ENCODE measurements at regions not wholly inside any gene's neighbourhood (a gene's known extent, or its start where the extent isn't known, plus 50 kb on each side); places are given as distances from the start of the nearest gene placed in this dataset.
A peak's percentile ranks its signal among the peaks of the same experiment; 100 is the strongest.
"Not testable (repeated sequence)": the region's sequence is repeated elsewhere in the genome, so short reads cannot be mapped to it uniquely, and the experiment has no call there.

- DNase-seq, result no peak
These were observed 132.9 kb upstream of the GRB10 start for GRCh38 chr7:50915621-50916020.

GRCh38 chr7:50914460-50914859 lies 131.8 kb upstream of the GRB10 start:
- no peak for DNase-seq

- no peak for DNase-seq
These were observed 126.1 kb upstream of the GRB10 start for GRCh38 chr7:50908628-50909290.

- not testable (repeated sequence) for DNase-seq
These were observed 116.1 kb upstream of the GRB10 start for GRCh38 chr7:50898604-50899477.

- DNase-seq, result not testable (repeated sequence)
These were observed 104.4 kb upstream of the GRB10 start for GRCh38 chr7:50887061-50887460.

DNA sequence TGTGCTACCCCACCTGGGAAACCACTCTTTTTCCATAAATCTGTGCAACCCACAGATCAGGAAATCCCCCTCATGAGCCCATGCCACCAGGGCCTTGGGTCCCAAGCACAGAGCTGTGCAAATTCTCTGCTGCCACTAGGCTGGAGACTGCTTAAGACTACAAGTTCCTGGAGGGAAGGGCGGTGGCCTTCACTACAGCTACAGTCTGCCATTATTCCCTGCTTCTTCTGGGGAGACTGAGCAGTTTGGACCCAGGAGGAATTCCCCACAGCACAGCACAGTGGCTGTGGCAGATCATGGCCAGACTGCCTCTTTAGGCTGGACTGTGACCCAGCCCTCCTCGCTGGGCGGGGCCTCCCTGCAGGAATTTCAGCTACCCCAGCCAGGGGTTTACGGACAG lies 89.7 kb upstream of the GRB10 start:
- no peak for DNase-seq

DNA sequence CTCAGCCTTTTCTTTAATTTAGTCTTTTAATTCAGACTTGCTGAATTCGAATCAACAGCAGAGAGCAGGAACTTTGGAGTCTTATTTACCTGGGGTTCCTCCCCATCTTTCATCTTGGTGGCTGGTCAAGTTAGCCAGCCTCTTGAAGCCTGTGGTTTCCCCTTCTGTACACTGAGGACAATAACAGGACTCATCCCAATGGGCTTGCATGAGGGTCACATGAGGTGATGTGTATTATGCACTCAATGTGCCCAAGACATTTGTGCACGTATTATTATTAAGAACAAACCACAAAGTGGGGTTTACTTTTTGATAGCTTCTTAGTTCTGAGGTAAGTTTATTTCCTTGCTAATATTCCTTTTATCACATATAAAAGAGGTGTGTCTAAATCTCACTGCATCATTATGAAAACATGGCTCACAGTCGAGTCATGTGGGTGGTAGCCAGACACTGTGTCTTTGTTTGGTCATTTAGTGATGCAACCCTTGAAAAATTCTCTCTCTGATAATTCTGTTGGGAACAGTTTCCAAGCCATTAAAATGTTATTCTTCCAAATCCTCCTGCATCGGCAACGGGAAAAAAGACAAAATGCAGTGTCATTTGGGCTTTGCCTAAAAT lies 86.5 kb upstream of the GRB10 start:
- DNase-seq, result peak; percentile 44

GRCh38 chr7:50868426-50869100 lies 85.9 kb upstream of the GRB10 start:
- no peak for DNase-seq

- no peak for DNase-seq
These were observed 84.3 kb upstream of the GRB10 start for GRCh38 chr7:50867034-50867356.

DNA sequence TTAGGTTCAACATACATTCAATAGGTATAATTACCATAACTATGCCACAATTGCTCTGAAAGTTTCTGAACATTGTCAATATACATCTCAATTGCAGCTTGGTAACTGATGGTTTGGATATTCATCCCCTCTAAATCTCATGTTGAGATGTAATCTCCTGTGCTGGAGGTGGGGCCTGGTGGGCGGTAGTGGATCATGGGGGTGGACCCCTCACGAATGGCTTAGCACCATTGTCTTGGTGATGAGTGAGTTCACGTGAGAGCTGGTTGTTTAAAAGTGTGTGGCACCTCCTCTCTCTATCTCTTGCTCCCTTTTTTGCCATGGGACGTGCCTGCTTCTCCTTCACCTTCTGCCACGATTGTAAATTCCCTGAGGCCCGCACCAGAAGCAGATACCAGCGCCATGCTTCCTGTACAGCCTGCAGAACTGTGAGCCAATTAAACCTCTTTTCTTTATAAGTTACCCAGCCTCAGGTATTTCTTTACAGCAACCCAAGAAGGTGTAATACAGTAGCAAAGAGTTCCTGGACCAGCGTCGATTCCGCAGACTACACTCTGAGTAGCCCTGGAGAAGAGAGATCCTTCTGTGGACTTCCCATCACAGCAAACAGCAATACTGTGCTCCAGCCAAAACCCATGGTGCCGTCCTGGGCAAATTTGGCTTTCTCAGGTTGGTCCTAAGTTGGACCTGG lies 83.8 kb upstream of the GRB10 start:
- DNase-seq, result no peak

GRCh38 chr7:50865450-50865849 lies 82.8 kb upstream of the GRB10 start:
- no peak for DNase-seq

- DNase-seq, result no peak
These were observed 82.0 kb upstream of the GRB10 start for GRCh38 chr7:50864694-50865093.

GRCh38 chr7:50863053-50863452 lies 80.4 kb upstream of the GRB10 start:
- no peak for DNase-seq

DNA sequence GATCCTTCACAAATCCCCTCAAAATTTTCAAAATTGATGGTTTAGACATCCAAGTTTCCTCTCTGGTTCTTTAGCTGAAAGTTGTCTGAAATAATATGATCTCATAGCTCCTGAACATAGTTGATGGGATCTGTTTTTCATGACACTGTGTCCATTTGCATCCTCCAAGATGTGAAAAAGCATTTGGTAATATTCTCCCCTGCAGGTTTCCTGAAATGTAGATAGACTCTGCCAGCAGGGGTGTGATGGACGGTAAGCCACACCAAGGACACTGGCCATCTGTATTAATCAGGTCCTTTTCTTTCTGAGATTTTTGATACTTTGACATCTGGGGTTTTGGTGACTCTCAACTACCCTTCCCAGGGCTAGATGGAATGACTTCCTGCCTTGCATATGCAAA lies 79.6 kb upstream of the GRB10 start:
- no peak for DNase-seq

- DNase-seq, result no peak
These were observed 77.9 kb upstream of the GRB10 start for GRCh38 chr7:50860598-50860997.

DNA sequence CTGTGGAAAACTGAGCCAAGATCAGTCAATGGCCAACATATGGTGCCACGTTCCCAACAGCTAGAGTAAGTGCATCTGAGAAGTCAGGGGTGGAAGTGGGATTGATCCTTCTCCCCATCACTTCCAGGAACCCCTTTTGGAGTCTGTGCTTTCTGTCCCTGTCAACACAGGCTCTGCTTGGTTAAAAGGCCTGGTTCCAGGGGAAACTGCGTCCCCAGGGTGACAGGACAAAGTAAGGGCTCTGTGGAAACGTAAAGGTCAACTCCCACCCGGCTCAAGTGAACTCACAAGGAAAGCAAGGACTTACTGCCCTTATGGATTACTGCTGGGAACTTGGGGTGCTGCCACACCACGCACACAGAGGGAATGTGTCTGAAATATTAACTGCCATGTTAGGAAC lies 77.5 kb upstream of the GRB10 start:
- DNase-seq, result no peak

DNA sequence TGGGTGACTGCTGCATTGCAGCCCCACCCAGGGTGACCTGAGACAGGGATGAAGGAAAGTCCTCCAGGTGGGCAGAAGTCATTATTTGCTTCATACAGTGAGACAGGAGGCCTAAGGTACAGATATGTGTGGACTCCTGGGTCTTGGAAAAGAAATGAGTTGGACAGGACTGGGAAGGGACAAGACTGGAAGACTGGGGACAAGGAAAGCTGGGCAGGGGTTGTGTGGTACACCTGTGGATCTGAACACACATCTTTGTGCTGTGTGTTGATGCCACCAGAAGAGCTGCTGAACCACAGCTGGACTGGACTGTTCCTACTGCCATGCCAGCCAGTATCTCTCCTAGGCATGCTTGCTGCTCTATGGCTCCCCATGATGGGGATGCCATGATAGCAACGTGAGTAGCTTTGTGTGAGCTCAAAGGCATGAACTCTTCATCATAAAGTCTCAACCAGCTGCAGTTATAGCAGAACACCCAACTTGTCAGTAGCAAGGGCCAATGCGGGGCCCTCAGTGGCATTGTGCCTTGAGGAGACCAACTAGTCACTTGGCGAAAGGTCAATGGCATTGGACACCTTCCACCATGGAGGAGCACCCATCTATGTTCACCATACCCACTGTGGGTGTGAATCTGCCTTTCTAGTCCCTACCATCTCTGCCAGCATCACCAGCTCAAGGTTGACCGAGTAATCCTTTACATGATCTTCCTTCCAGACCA lies 76.0 kb upstream of the GRB10 start:
- DNase-seq, result no peak

- no peak for DNase-seq
These were observed 75.3 kb upstream of the GRB10 start for GRCh38 chr7:50857804-50858489.

DNA sequence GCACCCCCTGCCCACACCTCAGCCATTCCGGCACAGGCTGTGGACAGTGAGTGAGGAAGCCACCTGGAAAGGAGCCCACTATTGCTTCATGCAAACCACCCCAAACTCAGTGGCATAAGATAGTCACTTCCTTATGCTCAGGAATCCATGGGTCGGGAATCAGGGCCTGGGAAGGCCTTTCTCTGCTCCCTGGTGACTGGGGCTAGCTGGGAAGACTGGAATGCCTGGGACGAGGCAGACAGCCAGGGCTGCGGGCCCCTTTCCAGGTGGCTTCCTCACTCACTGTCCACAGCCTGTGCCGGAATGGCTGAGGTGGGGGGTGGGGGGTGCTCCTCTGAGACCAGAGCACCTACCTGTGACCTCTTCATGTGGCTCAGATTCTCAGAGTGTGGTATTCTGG lies 74.1 kb upstream of the GRB10 start:
- no peak for DNase-seq

DNA sequence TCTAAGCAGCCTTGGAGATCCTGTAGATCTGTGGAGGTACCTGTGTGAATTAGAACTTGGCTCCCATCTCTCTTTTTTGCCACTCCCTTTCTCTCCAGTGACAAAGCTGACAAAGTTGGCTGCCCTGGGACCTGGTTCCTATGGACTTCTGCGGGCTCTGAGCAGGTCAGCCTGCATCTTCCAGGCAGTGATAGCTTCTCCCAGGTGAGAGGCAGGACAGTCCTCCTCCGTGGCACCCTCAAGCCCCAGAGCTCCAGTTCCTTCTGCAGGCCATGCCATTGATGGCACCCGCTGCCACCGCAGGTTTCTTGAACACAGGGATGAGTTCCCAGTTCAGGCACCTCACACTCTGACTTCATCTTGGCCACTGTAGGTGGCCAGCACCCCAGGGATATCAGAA lies 73.5 kb upstream of the GRB10 start:
- DNase-seq, result no peak

DNA sequence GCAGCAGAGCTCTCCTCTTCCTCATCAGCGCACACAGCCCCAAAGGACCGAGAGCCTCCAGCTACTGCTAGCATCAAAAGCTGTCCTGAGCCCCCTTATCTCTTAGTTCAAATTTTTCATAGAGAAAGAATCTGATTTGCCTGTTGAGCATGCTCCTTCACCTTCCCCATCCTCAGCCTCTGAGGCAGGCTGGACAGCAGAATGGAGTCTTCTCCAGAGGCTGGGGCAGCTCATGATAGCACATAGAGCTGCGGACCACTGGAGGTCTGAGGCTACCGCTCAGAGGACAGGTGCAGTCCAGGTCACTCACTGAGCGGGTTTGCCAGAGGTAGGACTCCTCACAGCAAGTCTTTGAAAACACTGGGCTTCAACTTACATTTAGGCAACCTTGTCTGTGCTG lies 72.8 kb upstream of the GRB10 start:
- no peak for DNase-seq

DNA sequence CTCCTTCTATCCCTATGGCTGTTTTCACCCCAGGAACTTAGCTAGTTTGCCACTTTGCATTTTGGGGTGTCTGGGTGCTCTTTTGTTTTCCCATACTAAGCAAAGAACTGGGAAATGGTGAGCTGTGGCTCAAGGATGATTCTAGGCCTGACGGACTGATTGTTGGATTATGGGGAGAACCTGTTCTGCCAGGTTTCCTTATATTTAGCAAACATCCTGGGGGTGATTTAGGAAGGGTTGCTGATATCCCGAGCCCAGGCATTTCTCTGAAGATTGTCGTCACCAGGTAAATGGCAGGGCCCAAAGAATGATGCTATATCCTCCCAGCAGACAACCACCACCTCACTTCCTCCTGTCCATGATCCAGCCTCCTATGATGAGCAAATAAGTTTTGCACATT lies 72.1 kb upstream of the GRB10 start:
- DNase-seq, result no peak

Data from femur (tissue), 1 donor.